ENCODE measurements at regions not wholly inside any gene's neighbourhood (a gene's known extent, or its start where the extent isn't known, plus 50 kb on each side); places are given as distances from the start of the nearest gene placed in this dataset.
A peak's percentile ranks its signal among the peaks of the same experiment; 100 is the strongest.

DNA sequence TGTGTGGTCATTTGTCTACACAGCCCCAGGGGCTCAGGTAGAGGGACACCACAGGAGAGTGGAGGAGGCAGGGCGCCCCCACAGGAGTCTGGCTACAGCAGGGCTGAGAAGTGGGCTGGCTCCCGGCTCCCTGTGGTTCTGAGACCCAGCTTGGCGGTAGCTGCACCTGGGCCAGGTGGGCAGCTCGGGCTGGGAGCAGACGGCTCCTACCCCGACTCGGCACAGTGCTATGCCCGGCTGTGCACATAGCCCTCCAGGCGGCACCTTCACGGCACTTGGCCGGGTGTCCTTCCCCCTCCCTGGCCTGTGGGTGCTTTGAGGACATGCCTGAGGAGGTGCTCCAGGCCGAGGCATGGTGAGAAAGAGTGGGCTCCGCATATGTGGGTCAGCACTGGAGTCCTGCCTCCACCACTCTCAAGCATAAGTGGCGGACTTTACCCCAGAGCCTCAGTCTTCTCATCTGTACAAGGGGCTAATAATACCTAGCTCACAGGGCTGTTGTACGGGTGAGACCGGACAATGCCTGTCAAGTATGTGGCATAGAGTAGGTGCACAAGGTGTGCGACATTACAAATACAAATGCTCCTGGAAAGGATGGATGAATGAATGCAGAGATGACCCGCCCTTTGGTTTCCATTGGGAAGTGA, 50.1 kb upstream of the JPH3 start:
- DNase-seq (ENCODE audit: low spot score): no peak

DNA sequence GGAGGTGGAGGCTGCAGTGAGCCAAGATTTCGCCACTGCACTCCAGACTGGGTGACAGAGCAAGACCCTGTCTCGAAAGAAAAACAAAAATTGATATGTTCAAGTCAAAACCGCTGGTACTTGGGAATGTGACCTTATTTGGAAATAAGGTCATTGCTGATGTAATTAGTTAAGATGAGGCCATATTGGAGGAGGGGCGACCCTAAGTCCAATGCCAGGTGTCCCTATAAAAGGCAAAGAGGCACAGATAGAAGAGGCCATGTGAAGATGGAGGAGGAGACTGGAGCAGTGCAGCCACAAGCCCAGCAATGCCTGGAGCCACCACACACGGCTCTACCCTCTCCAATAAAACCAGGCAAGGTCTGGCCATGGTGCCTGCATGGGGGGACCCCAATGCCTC, 50.8 kb upstream of the JPH3 start:
- DNase-seq (ENCODE audit: low spot score): no peak

DNA sequence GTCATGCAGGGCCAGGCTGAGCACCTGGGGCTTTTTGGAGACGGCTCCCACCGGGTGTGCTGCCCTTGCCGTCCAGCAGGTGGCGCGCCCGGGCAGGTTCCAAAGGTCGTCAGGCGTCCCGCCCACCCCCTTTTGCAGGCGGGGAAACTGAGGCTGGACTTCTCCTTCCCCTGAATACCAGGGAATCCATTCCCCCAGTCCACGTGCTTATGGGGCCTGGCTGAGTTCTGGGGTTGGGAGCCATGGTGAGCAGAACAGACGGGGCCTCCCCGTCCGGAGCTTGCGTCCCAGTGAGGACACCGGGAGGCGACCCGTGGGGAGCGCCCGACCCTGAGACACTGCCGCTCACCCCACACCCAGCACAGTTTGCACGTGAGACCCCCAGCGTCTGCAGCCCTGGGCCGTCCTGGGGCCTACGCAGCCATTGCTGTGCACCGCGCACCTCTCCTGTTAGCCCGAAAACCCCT, 51.8 kb upstream of the JPH3 start:
- peak; percentile 71 for DNase-seq (ENCODE audit: low spot score)

- DNase-seq (ENCODE audit: low spot score): no peak
These were observed 52.4 kb upstream of the JPH3 start for GRCh38 chr16:87549627-87550494.

- no peak for DNase-seq (ENCODE audit: low spot score)
These were observed 54.3 kb upstream of the JPH3 start for GRCh38 chr16:87548046-87548445.

GRCh38 chr16:87543436-87544191, 50.8 kb upstream of the ZCCHC14 start:
- no peak for DNase-seq (ENCODE audit: low spot score)

- no peak for DNase-seq (ENCODE audit: low spot score)
These were observed 49.8 kb upstream of the ZCCHC14 start for GRCh38 chr16:87542531-87543102.

Measured in germinal center (tissue), 1 donor.